Glutamatergic neuron (in vitro differentiated cells): ENCODE measurements at regions not wholly inside any gene's neighbourhood (a gene's known extent, or its start where the extent isn't known, plus 50 kb on each side); places are given as distances from the start of the nearest gene placed in this dataset.

Source experiments
- DNase-seq: peaks from one replicate; pipeline ENCODE4 v3.0.0; 2022
- H3K27ac Mint-ChIP-seq: one replicate; pipeline ENCODE4 v1.8.0; 2020; ENCODE audit warnings: mild to moderate bottlenecking, mixed read lengths, inconsistent platforms; ENCODE audit not compliant: unreplicated experiment
- H3K27me3 Mint-ChIP-seq: one replicate; pipeline ENCODE4 v1.8.0; 2020; ENCODE audit warnings: mild to moderate bottlenecking, moderate library complexity, mixed read lengths, inconsistent platforms; ENCODE audit not compliant: unreplicated experiment
- H3K36me3 Mint-ChIP-seq: one replicate; pipeline ENCODE4 v1.8.0; 2020; ENCODE audit warnings: mild to moderate bottlenecking, mixed read lengths, inconsistent platforms; ENCODE audit not compliant: unreplicated experiment
- H3K4me1 Mint-ChIP-seq: one replicate; pipeline ENCODE4 v1.8.0; 2020; ENCODE audit warnings: mild to moderate bottlenecking, low read depth, mixed read lengths, inconsistent platforms; ENCODE audit not compliant: unreplicated experiment
- H3K4me3 Mint-ChIP-seq: one replicate; pipeline ENCODE4 v1.8.0; 2020; ENCODE audit warnings: mild to moderate bottlenecking, mixed read lengths, inconsistent platforms; ENCODE audit not compliant: unreplicated experiment
- H3K9me3 Mint-ChIP-seq: one replicate; pipeline ENCODE4 v1.8.0; 2020; ENCODE audit warnings: mild to moderate bottlenecking, moderate library complexity, mixed read lengths, inconsistent platforms; ENCODE audit not compliant: unreplicated experiment
- CTCF ChIP-seq: fragments of 200-600 bp; sonication (generic); IDR thresholded peaks from one replicate; pipeline ENCODE4 v1.5.0; 2021; ENCODE audit not compliant: partially characterized antibody, unreplicated experiment

- H3K4me1 Mint-ChIP-seq = peaks cover 16% of the 10 kb centered on the region
- no peak overlapping the region for H3K4me3 Mint-ChIP-seq
- no peak overlapping the region for H3K27ac Mint-ChIP-seq
- H3K27me3 Mint-ChIP-seq = no peaks in the 10 kb centered on the region
- no peaks in the 10 kb centered on the region for H3K9me3 Mint-ChIP-seq
- no peaks in the 10 kb centered on the region for H3K36me3 Mint-ChIP-seq
- DNase-seq = no peak
- no peak for TF ChIP-seq CTCF
These were observed 243.5 kb downstream of the TSHZ3 start for GRCh38 chr19:31105761-31106160.

- peaks cover 24% of the 10 kb centered on the region for H3K4me1 Mint-ChIP-seq
- DNase-seq = no peak
- no peak overlapping the region for H3K27ac Mint-ChIP-seq
- TF ChIP-seq CTCF = no peak
- H3K27me3 Mint-ChIP-seq = no peaks in the 10 kb centered on the region
- H3K36me3 Mint-ChIP-seq = no peaks in the 10 kb centered on the region
- H3K4me3 Mint-ChIP-seq = no peak overlapping the region
- H3K9me3 Mint-ChIP-seq = no peaks in the 10 kb centered on the region
These were observed 244.8 kb downstream of the TSHZ3 start for GRCh38 chr19:31104451-31104850.

- no peak overlapping the region for H3K4me3 Mint-ChIP-seq
- H3K4me1 Mint-ChIP-seq = peaks cover 24% of the 10 kb centered on the region
- H3K9me3 Mint-ChIP-seq = no peaks in the 10 kb centered on the region
- H3K36me3 Mint-ChIP-seq = no peaks in the 10 kb centered on the region
- H3K27ac Mint-ChIP-seq = no peak overlapping the region
- TF ChIP-seq CTCF = no peak
- H3K27me3 Mint-ChIP-seq = no peaks in the 10 kb centered on the region
- no peak for DNase-seq
These were observed 246.0 kb downstream of the TSHZ3 start for GRCh38 chr19:31103228-31103627.

- no peak for DNase-seq
- peaks cover 24% of the 10 kb centered on the region for H3K4me1 Mint-ChIP-seq
- H3K27ac Mint-ChIP-seq = no peak overlapping the region
- TF ChIP-seq CTCF = no peak
- no peaks in the 10 kb centered on the region for H3K9me3 Mint-ChIP-seq
- no peaks in the 10 kb centered on the region for H3K27me3 Mint-ChIP-seq
- no peaks in the 10 kb centered on the region for H3K36me3 Mint-ChIP-seq
- no peak overlapping the region for H3K4me3 Mint-ChIP-seq
These were observed 246.6 kb downstream of the TSHZ3 start for GRCh38 chr19:31102674-31103073.

- H3K27me3 Mint-ChIP-seq = no peaks in the 10 kb centered on the region
- TF ChIP-seq CTCF = no peak
- peak overlapping the region; percentile 46 for H3K4me3 Mint-ChIP-seq
- no peaks in the 10 kb centered on the region for H3K9me3 Mint-ChIP-seq
- peaks cover 22% of the 10 kb centered on the region for H3K4me1 Mint-ChIP-seq
- no peak overlapping the region for H3K27ac Mint-ChIP-seq
- H3K36me3 Mint-ChIP-seq = no peaks in the 10 kb centered on the region
- DNase-seq = no peak
These were observed 248.3 kb downstream of the TSHZ3 start for GRCh38 chr19:31100981-31101380.
